Upper lobe of right lung (tissue), 1 donor: ENCODE measurements at regions not wholly inside any gene's neighbourhood (a gene's known extent, or its start where the extent isn't known, plus 50 kb on each side); places are given as distances from the start of the nearest gene placed in this dataset.

Experiments used
- ATAC-seq: fragments of 200-7000 bp; cut with Tn5 transposase; one replicate; pipeline ENCODE4 v1.9.1; 2020; ENCODE audit warnings: mild to moderate bottlenecking, moderate library complexity
- DNase-seq: peaks from one replicate; pipeline ENCODE4 v3.0.0-alpha.2; 2020
- H3K27ac ChIP-seq: fragments of 200-600 bp; one replicate; pipeline ENCODE4 v1.8.0; 2022
- H3K27me3 ChIP-seq: fragments of 200-600 bp; one replicate; pipeline ENCODE4 v1.8.0; 2022; ENCODE audit warnings: mild to moderate bottlenecking
- H3K36me3 ChIP-seq: fragments of 200-600 bp; one replicate; pipeline ENCODE4 v1.8.0; 2022
- H3K4me1 ChIP-seq: fragments of 200-600 bp; one replicate; pipeline ENCODE4 v1.8.0; 2022
- H3K4me3 ChIP-seq: fragments of 200-600 bp; one replicate; pipeline ENCODE4 v1.8.0; 2022; ENCODE audit warnings: mild to moderate bottlenecking
- H3K9me3 ChIP-seq: fragments of 200-600 bp; one replicate; pipeline ENCODE4 v1.8.0; 2022
- intact Hi-C: fragments of 100-400 bp; cut with DNase I; formaldehyde crosslinking; loops from one replicate; pipeline ENCODE4 v1.11.0; 2022
- TF ChIP-seq, protein P1 (sequence below): fragments of 200-600 bp; IDR thresholded peaks from one replicate; pipeline ENCODE4 v1.8.0; 2022; ENCODE audit warnings: antibody characterized with exemption
- donor health status: DM: no; HTN: yes; CAD: no; lungs with severe emphysema.

DNA sequence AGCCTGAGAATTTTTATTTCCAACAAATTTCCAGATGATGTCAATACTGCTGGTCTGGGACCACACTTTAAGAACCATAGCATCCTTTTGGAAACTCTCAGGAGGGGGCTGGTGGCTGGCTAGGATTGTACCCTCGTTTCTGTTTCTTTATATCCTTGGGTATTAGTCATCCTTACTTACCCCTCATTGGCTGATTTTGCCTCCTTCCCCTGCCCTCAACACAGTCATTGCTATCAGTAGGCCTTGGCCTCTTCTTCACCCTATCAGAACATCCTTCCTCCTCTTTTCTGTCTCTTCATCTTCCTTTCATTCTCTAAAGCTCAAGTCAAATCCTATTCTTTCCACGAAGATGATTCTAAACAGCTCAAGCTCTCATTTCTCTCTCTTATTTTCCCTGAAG, 148.5 kb downstream of the ELOVL4 start:
- DNase-seq (no peak), ATAC-seq (no peak)
- TF ChIP-seq, protein P1, sequence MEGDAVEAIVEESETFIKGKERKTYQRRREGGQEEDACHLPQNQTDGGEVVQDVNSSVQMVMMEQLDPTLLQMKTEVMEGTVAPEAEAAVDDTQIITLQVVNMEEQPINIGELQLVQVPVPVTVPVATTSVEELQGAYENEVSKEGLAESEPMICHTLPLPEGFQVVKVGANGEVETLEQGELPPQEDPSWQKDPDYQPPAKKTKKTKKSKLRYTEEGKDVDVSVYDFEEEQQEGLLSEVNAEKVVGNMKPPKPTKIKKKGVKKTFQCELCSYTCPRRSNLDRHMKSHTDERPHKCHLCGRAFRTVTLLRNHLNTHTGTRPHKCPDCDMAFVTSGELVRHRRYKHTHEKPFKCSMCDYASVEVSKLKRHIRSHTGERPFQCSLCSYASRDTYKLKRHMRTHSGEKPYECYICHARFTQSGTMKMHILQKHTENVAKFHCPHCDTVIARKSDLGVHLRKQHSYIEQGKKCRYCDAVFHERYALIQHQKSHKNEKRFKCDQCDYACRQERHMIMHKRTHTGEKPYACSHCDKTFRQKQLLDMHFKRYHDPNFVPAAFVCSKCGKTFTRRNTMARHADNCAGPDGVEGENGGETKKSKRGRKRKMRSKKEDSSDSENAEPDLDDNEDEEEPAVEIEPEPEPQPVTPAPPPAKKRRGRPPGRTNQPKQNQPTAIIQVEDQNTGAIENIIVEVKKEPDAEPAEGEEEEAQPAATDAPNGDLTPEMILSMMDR = no peak
- Histone ChIP-seq H3K27ac (no peak overlapping the region), H3K27me3 (no peaks in the 10 kb centered on the region), H3K4me3 (no peak overlapping the region), H3K4me1 (no peaks in the 10 kb centered on the region), H3K9me3 (no peaks in the 10 kb centered on the region), H3K36me3 (no peaks in the 10 kb centered on the region)
- intact Hi-C loops = no loop called here

DNA sequence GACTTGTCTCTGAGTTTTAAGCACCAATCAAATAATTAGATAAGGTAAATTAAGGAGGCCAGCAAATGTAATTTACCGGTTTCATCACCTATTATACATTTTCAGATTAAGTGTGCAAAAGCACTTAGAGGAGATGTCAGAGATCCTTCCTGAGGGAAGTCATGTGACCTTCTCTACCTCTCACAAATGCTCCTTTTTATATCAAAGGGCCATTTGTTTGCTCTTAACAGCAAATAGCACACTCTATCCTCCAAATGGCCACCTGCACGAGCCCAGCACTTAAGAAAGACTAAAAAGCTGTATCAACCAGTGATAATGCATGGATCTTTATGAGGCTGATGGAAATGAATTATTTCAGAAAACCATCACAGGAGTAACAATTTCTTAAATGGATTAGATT, 149.4 kb downstream of the ELOVL4 start:
- TF ChIP-seq, protein P1 = no peak
- no peak for ATAC-seq
- Histone ChIP-seq H3K9me3 (no peaks in the 10 kb centered on the region), H3K27ac (no peak overlapping the region), H3K4me1 (no peaks in the 10 kb centered on the region), H3K27me3 (no peaks in the 10 kb centered on the region), H3K36me3 (no peaks in the 10 kb centered on the region), H3K4me3 (no peak overlapping the region)
- intact Hi-C loops = no loop called here
- DNase-seq = no peak

DNA sequence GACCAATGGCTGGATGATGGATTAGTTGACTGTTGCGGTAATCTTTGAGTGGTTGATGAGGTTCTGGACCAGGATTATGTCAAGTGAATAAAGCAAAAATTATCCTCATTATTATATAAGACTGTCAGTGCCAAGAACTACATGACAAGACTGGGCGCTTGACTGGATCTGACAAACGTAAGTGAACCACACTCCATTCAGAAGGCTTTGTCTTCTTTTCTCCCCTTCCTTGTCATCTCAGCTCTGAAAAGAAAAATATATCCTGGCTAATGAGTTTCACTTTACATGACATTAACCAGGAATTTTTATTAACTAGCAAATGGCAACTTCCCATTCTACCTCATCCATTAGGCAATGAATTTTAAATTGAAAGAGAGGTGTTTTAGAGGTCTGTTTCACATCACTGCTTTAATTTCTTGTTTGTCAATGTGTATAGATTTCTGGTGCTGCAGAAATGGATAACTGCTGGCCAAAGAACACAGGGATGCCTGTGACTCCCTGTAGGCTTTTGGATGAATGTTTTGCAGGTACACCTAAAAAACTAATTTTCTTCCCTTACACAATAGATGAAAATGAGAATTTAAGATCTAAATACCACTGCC, 150.1 kb downstream of the ELOVL4 start:
- Histone ChIP-seq H3K27me3 (no peaks in the 10 kb centered on the region), H3K27ac (no peak overlapping the region), H3K36me3 (no peaks in the 10 kb centered on the region), H3K9me3 (no peaks in the 10 kb centered on the region), H3K4me3 (no peak overlapping the region), H3K4me1 (no peaks in the 10 kb centered on the region)
- no peak for DNase-seq
- intact Hi-C loops = no loop called here
- ATAC-seq = no peak
- TF ChIP-seq, protein P1 = no peak

DNA sequence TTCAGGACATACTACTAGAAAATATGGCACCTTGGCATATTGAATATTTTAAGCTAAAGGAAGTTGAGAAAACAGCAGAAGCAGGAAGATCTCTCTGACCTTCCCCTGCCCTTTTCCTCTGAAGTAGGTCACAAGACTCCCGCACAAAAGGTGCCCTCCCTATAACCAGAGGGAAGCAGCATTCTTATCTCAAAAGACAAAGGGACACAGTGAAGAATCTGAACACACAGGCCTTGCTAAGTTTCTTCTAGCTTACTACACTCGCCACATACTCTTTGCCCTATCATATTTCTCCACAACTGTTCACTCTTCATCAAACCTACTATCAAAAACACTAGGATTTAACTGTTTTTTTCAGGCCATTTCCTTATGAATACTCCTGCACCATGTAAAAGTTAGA, 151.2 kb downstream of the ELOVL4 start:
- DNase-seq = no peak
- Histone ChIP-seq H3K27me3 (no peaks in the 10 kb centered on the region), H3K27ac (no peak overlapping the region), H3K4me3 (no peak overlapping the region), H3K36me3 (no peaks in the 10 kb centered on the region), H3K4me1 (no peaks in the 10 kb centered on the region), H3K9me3 (no peaks in the 10 kb centered on the region)
- TF ChIP-seq, protein P1 = no peak
- ATAC-seq = no peak
- intact Hi-C loops = no loop called here

DNA sequence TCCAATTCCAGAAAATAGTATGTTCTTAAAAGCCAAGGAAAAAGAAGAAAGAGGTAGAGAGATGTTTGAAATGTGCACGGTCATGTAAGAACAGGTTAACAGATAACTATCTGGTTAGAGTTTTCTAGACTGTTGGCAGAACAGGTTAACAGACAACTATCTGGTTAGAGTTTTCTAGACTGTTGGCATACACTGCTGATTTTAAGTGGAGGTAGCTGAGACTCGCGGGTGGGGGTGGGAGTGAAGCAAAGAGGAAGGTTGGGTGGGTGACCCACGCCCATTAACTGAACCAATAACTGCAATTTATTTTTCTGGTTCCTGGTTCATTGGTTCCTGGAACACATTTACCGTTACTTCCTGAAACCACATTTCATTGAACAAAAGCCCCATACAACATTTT, 157.5 kb downstream of the ELOVL4 start:
- TF ChIP-seq, protein P1 = no peak
- DNase-seq = no peak
- no peak overlapping the region for H3K27ac ChIP-seq
- H3K9me3 ChIP-seq = no peaks in the 10 kb centered on the region
- H3K4me1 ChIP-seq = no peaks in the 10 kb centered on the region
- no peaks in the 10 kb centered on the region for H3K27me3 ChIP-seq
- no peak overlapping the region for H3K4me3 ChIP-seq
- no peak for ATAC-seq
- intact Hi-C loops = no loop called here
- no peaks in the 10 kb centered on the region for H3K36me3 ChIP-seq

DNA sequence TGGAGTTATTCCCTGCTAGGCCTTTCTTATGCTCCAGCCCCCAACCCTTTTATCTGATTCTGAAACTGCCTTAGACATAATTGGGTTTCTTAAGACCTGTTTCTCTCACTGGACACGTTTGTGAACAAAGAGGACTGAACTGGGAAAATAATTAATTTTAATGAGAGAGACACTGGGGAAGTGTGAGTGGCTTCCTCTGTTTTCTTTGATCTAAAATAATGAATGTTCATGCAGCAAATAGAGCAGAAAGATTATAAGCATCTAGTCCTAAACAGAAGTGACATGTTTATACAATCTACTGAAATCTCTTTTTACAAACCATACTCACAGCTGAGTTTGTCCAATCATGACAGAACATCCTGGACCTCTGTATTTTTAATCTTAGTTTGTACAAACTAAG, 157.6 kb downstream of the SH3BGRL2 start:
- Histone ChIP-seq H3K4me1 (no peaks in the 10 kb centered on the region), H3K4me3 (no peak overlapping the region), H3K9me3 (no peaks in the 10 kb centered on the region), H3K27me3 (no peaks in the 10 kb centered on the region), H3K36me3 (no peaks in the 10 kb centered on the region), H3K27ac (no peak overlapping the region)
- no peak for DNase-seq
- TF ChIP-seq, protein P1 = no peak
- ATAC-seq = no peak
- intact Hi-C loops = no loop called here
